HG03025 (cell line): ENCODE measurements at regions not wholly inside any gene's neighbourhood (a gene's known extent, or its start where the extent isn't known, plus 50 kb on each side); places are given as distances from the start of the nearest gene placed in this dataset.
"Not testable (repeated sequence)": the region's sequence is repeated elsewhere in the genome, so short reads cannot be mapped to it uniquely, and the experiment has no call there.

Experiments used
- ATAC-seq: cut with Tn5 transposase; IDR thresholded peaks from one replicate; pipeline ENCODE4 v1.9.1; 2021; ENCODE audit warnings: mild to moderate bottlenecking, moderate library complexity; ENCODE audit not compliant: unreplicated experiment, low FRiP score

- ATAC-seq: no peak
These were observed 59.0 kb upstream of the ZNF532 start for GRCh38 chr18:58805467-58806187.

- peak; percentile 92 for ATAC-seq
These were observed 57.6 kb upstream of the ZNF532 start for GRCh38 chr18:58806826-58807714.

GRCh38 chr18:58807766-58808165 is 56.9 kb upstream of the ZNF532 start:
- ATAC-seq: no peak

GRCh38 chr18:58808349-58808748 is 56.3 kb upstream of the ZNF532 start:
- ATAC-seq: no peak

GRCh38 chr18:58811859-58812258 is 52.8 kb upstream of the ZNF532 start:
- ATAC-seq: not testable (repeated sequence)

GRCh38 chr18:58813105-58813504 is 51.6 kb upstream of the ZNF532 start:
- ATAC-seq: no peak

GRCh38 chr18:58813561-58814225 is 51.0 kb upstream of the ZNF532 start:
- no peak for ATAC-seq

- ATAC-seq: no peak
These were observed 50.4 kb upstream of the ZNF532 start for GRCh38 chr18:58814317-58814716.
